BE2C (cell line): ENCODE measurements at regions not wholly inside any gene's neighbourhood (a gene's known extent, or its start where the extent isn't known, plus 50 kb on each side); places are given as distances from the start of the nearest gene placed in this dataset.

Source experiments
- DNase-seq: peaks from one replicate; pipeline ENCODE4 v3.0.0-alpha.2; 2020
- H3K27me3 ChIP-seq: fragments of 250-450 bp; sonication (Bioruptor Pico); 2 replicates; pipeline ENCODE4 v1.5.1; 2020; ENCODE audit warnings: mild to moderate bottlenecking
- H3K36me3 ChIP-seq: fragments of 250-450 bp; sonication (Bioruptor Pico); 2 replicates; pipeline ENCODE4 v1.5.1; 2020; ENCODE audit warnings: mild to moderate bottlenecking
- H3K4me1 ChIP-seq: fragments of 250-450 bp; sonication (Bioruptor Pico); 2 replicates; pipeline ENCODE4 v1.5.1; 2020
- H3K4me3 ChIP-seq: 2 replicates; pipeline ENCODE4 v1.5.1; 2011; ENCODE audit warnings: low read depth, low read length
- H3K9me3 ChIP-seq: fragments of 250-450 bp; sonication (Bioruptor Pico); 2 replicates; pipeline ENCODE4 v1.5.1; 2020
- CTCF ChIP-seq: IDR thresholded peaks from 2 replicates; pipeline ENCODE4 v1.5.1; 2012; ENCODE audit warnings: mild to moderate bottlenecking, low read depth, low read length

GRCh38 chr14:83247924-83248639 is 1714.4 kb upstream of the SEL1L start:
- no peak for TF ChIP-seq CTCF
- Histone ChIP-seq H3K9me3 (peaks cover 2% of the 10 kb centered on the region), H3K27me3 (no peaks in the 10 kb centered on the region), H3K36me3 (no peaks in the 10 kb centered on the region), H3K4me1 (no peaks in the 10 kb centered on the region), H3K4me3 (no peak overlapping the region)
- DNase-seq = no peak

- DNase-seq = no peak
- Histone ChIP-seq H3K9me3 (no peaks in the 10 kb centered on the region; the same call in 1 of the 2 replicates), H3K27me3 (no peaks in the 10 kb centered on the region), H3K36me3 (no peaks in the 10 kb centered on the region), H3K4me1 (no peaks in the 10 kb centered on the region), H3K4me3 (no peak overlapping the region)
- no peak for TF ChIP-seq CTCF
Observed at GRCh38 chr14:83251402-83251801, 1717.7 kb upstream of the SEL1L start.

GRCh38 chr14:83253870-83254269 is 1720.2 kb upstream of the SEL1L start:
- no peak for TF ChIP-seq CTCF
- H3K36me3 ChIP-seq = no peaks in the 10 kb centered on the region
- H3K4me3 ChIP-seq = no peak overlapping the region
- no peaks in the 10 kb centered on the region for H3K9me3 ChIP-seq
- H3K4me1 ChIP-seq = no peaks in the 10 kb centered on the region
- no peak for DNase-seq
- H3K27me3 ChIP-seq = no peaks in the 10 kb centered on the region

GRCh38 chr14:83255015-83255726 is 1721.5 kb upstream of the SEL1L start:
- no peaks in the 10 kb centered on the region for H3K4me1 ChIP-seq
- DNase-seq = no peak
- no peaks in the 10 kb centered on the region for H3K27me3 ChIP-seq

GRCh38 chr14:83255727-83256090 is 1722.1 kb upstream of the SEL1L start:
- Histone ChIP-seq H3K4me1 (no peaks in the 10 kb centered on the region), H3K27me3 (no peaks in the 10 kb centered on the region), H3K4me3 (no peak overlapping the region), H3K36me3 (no peaks in the 10 kb centered on the region), H3K9me3 (no peaks in the 10 kb centered on the region)
- TF ChIP-seq CTCF = no peak
- no peak for DNase-seq

More at GRCh38 chr14:83255015-83255726, 1721.5 kb upstream of the SEL1L start:
- no peaks in the 10 kb centered on the region for H3K9me3 ChIP-seq
- H3K4me3 ChIP-seq = no peak overlapping the region
- TF ChIP-seq CTCF = no peak
- H3K36me3 ChIP-seq = no peaks in the 10 kb centered on the region
